CD4-positive, alpha-beta T cell treated with Interleukin-1 beta for 1 hour (primary cell): ENCODE measurements at regions not wholly inside any gene's neighbourhood (a gene's known extent, or its start where the extent isn't known, plus 50 kb on each side); places are given as distances from the start of the nearest gene placed in this dataset.
A peak's percentile ranks its signal among the peaks of the same experiment; 100 is the strongest.
"Not testable (repeated sequence)": the region's sequence is repeated elsewhere in the genome, so short reads cannot be mapped to it uniquely, and the experiment has no call there.

Experiments
- DNase-seq, 2 donors: peaks; one replicate each; pipeline ENCODE4 v3.0.0-alpha.2; 2020 to 2022

- DNase-seq = no peak
These were observed 207.5 kb upstream of the SAMSN1 start for GRCh38 chr21:14753466-14754258.

- no peak for DNase-seq
These were observed 207.0 kb upstream of the SAMSN1 start for GRCh38 chr21:14753069-14753465.

- no peak for DNase-seq
These were observed 206.3 kb upstream of the SAMSN1 start for GRCh38 chr21:14752345-14752909.

- DNase-seq = no peak
These were observed 205.7 kb upstream of the SAMSN1 start for GRCh38 chr21:14751602-14752344.

- DNase-seq = no peak
These were observed 204.9 kb upstream of the SAMSN1 start for GRCh38 chr21:14751011-14751410.

- no peak for DNase-seq
These were observed 203.9 kb upstream of the SAMSN1 start for GRCh38 chr21:14750041-14750440.

GRCh38 chr21:14748662-14749061 lies 202.5 kb upstream of the SAMSN1 start:
- no peak for DNase-seq

GRCh38 chr21:14744368-14744767 lies 198.3 kb upstream of the SAMSN1 start:
- no peak for DNase-seq

GRCh38 chr21:14742119-14742518 lies 196.0 kb upstream of the SAMSN1 start:
- DNase-seq = no peak

- DNase-seq = no peak
These were observed 195.1 kb upstream of the SAMSN1 start for GRCh38 chr21:14741256-14741655.

- no peak for DNase-seq
These were observed 194.6 kb upstream of the SAMSN1 start for GRCh38 chr21:14740692-14741091.

- no peak for DNase-seq
These were observed 194.0 kb upstream of the SAMSN1 start for GRCh38 chr21:14740116-14740515.

- no peak for DNase-seq
These were observed 193.5 kb upstream of the SAMSN1 start for GRCh38 chr21:14739590-14739989.

- not testable (repeated sequence) for DNase-seq
These were observed 192.5 kb upstream of the SAMSN1 start for GRCh38 chr21:14738576-14738975.

- peak; percentile 53 to 80 for DNase-seq
These were observed 191.8 kb upstream of the SAMSN1 start for GRCh38 chr21:14737922-14738321.

- DNase-seq = no peak
These were observed 191.2 kb upstream of the SAMSN1 start for GRCh38 chr21:14737284-14737691.

GRCh38 chr21:14736672-14737071 lies 190.6 kb upstream of the SAMSN1 start:
- DNase-seq = no peak

GRCh38 chr21:14736162-14736561 lies 190.0 kb upstream of the SAMSN1 start:
- no peak for DNase-seq

GRCh38 chr21:14734833-14735232 lies 188.7 kb upstream of the SAMSN1 start:
- no peak for DNase-seq

- peak in 1 of 2 donors; percentile 5 for DNase-seq
These were observed 188.1 kb upstream of the SAMSN1 start for GRCh38 chr21:14734191-14734590.

GRCh38 chr21:14725219-14725618 lies 179.1 kb upstream of the SAMSN1 start:
- DNase-seq = no peak

GRCh38 chr21:14722841-14723483 lies 176.8 kb upstream of the SAMSN1 start:
- no peak for DNase-seq

GRCh38 chr21:14720237-14720636 lies 174.1 kb upstream of the SAMSN1 start:
- no peak for DNase-seq
